ENCODE measurements at regions not wholly inside any gene's neighbourhood (a gene's known extent, or its start where the extent isn't known, plus 50 kb on each side); places are given as distances from the start of the nearest gene placed in this dataset.

DNA sequence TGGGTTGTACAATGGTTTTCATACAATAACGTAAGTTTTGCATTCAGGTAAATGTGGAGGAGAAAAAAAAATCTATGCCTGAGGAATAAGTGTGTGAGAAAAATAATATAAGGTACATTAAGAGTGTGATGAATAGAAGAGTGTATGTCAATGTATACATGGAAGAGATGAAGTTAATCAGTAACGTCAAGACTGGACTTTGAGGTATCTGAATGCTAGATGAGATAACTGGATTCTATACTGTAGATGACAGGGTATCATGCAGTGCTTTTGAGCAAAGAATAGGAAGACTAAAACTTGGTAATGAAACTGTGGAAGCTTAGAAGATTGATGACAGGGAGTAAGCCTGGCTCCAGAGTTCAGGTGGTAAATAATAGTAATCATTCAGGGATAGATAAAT, 666.7 kb upstream of the SGO1 start:
- DNase-seq (ENCODE audit: low read depth in 1 of 2, low spot score in 2 of 2) (no peak), FAIRE-seq (no peak)
- Histone ChIP-seq H2BK20ac (ENCODE audit: low read length) (no peak overlapping the region), H2AFZ (ENCODE audit: low read length) (no peak overlapping the region), H3K27me3 (replicated peaks in 1 of 4; ENCODE audit: control insufficient read depth in 3 of 4, extremely low read depth in 1 of 4, insufficient read depth in 3 of 4, low read length in 3 of 4) (no peaks in the 10 kb centered on the region; a peak in 2 of 7 replicates), H3K79me2 (ENCODE audit: control insufficient read depth in 1 of 2, insufficient read depth in 2 of 2, low read length in 2 of 2) (no peaks in the 10 kb centered on the region), H3K23ac (ENCODE audit: insufficient read length) (no peak overlapping the region), H4K8ac (ENCODE audit: extremely low read depth, insufficient read depth, low read length) (no peak overlapping the region), H3K27ac (ENCODE audit: low read depth, low read length) (no peak overlapping the region), H4K20me1 (replicated peaks in 1 of 2; ENCODE audit: control insufficient read depth in 1 of 2, insufficient read depth in 2 of 2, low read length in 2 of 2) (no peaks in the 10 kb centered on the region), H3K4me1 (replicated peaks in 1 of 4; ENCODE audit: control insufficient read depth in 3 of 4, insufficient read depth in 4 of 4, low read length in 3 of 4) (peaks cover 0 to 5% (median 1%) of the 10 kb centered on the region in 4 experiments; a peak in 1 of 7 replicates), H3K4me3 (ENCODE audit: extremely low read depth in 1 of 4, insufficient read depth in 2 of 4, low read depth in 3 of 4, low read length in 4 of 4) (no peak overlapping the region), H4K5ac (ENCODE audit: insufficient read length, low read depth, low read length) (no peak overlapping the region), H3K18ac (ENCODE audit: extremely low read depth, low read length) (no peak overlapping the region), H3K36me3 (ENCODE audit: control insufficient read depth in 2 of 4, insufficient read depth in 4 of 4, low read length in 3 of 4) (no peaks in the 10 kb centered on the region), H3K4me2 (ENCODE audit: insufficient read depth in 1 of 2, low read depth in 2 of 2, low read length in 2 of 2) (no peak overlapping the region), H2BK15ac (ENCODE audit: low read length) (no peak overlapping the region), H2BK120ac (replicated peaks; ENCODE audit: low read depth, low read length) (no peak overlapping the region), H3K9me3 (ENCODE audit: insufficient read depth in 2 of 2, low read depth in 1 of 2, low read length in 1 of 2) (no peaks in the 10 kb centered on the region), H2BK12ac (ENCODE audit: low read depth, low read length) (no peak overlapping the region), H4K91ac (replicated peaks; ENCODE audit: insufficient read length, low read length) (no peak overlapping the region), H3K14ac (ENCODE audit: insufficient read length) (no peak overlapping the region), H3K9ac (replicated peaks in 1 of 4; ENCODE audit: extremely low read depth in 1 of 4, low read depth in 3 of 4, low read length in 3 of 4) (no peak overlapping the region), H3K4ac (replicated peaks; ENCODE audit: insufficient read length, low read depth, low read length) (no peak overlapping the region), H3K23me2 (ENCODE audit: low read depth, low read length) (no peaks in the 10 kb centered on the region), H2AK5ac (ENCODE audit: low read depth, low read length) (no peak overlapping the region), H3K56ac (replicated peaks; ENCODE audit: insufficient read length, low read depth, low read length) (no peak overlapping the region), H2BK5ac (ENCODE audit: low read depth, low read length) (no peak overlapping the region), H3K79me1 (ENCODE audit: low read depth, low read length) (no peaks in the 10 kb centered on the region)
- WGBS, 2 experiments (ENCODE audit: extremely low coverage in 1 of 2, insufficient coverage in 1 of 2, insufficient read length in 1 of 2, insufficient replicate concordance in 2 of 2, low coverage in 1 of 2, low lambda C conversion rate in 2 of 2, missing lambda C conversion rate in 1 of 2): 92% methylated on average over 2 of the region's 2 CpGs; no CpG with 5 or more reads in 1 of the 2 experiments
- TF ChIP-seq TCF12 (IDR thresholded peaks at IDR 0.05; ENCODE audit: low read depth, low read length): no peak
- ChIA-PET CTCF (ENCODE audit: partially characterized antibody) (no interaction called here), POLR2A (ENCODE audit: partially characterized antibody) (no interaction called here)
